HG03175 (cell line): ENCODE measurements at regions not wholly inside any gene's neighbourhood (a gene's known extent, or its start where the extent isn't known, plus 50 kb on each side); places are given as distances from the start of the nearest gene placed in this dataset.

Experiments used
- ATAC-seq: cut with Tn5 transposase; IDR thresholded peaks from one replicate; pipeline ENCODE4 v1.9.1; 2021; ENCODE audit warnings: mild to moderate bottlenecking, moderate library complexity; ENCODE audit not compliant: unreplicated experiment

DNA sequence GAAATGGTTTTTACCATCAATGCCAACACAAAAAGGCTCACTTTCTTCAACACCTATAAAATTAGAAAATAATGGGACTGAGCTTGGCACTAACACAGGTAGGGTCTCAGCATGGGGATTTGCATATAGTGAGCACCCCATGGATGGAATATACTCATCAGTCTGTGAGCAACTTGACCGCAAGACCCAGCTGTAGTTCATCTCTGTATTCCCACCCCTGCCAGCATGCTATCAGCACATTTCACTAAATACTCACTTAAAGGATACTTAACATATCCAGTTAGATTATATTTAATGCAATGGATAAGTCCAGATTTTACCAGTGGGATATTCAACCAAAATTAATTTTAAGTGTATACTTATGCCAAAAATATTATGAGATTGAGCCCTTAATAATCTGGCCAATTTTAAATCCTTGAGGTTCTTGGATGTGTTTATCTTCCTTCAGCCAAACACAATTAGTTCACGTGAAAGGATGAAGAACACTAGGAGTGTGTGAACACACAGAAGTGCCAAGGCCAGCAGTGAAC lies 66.7 kb downstream of the C16orf95 start:
- ATAC-seq = no peak

DNA sequence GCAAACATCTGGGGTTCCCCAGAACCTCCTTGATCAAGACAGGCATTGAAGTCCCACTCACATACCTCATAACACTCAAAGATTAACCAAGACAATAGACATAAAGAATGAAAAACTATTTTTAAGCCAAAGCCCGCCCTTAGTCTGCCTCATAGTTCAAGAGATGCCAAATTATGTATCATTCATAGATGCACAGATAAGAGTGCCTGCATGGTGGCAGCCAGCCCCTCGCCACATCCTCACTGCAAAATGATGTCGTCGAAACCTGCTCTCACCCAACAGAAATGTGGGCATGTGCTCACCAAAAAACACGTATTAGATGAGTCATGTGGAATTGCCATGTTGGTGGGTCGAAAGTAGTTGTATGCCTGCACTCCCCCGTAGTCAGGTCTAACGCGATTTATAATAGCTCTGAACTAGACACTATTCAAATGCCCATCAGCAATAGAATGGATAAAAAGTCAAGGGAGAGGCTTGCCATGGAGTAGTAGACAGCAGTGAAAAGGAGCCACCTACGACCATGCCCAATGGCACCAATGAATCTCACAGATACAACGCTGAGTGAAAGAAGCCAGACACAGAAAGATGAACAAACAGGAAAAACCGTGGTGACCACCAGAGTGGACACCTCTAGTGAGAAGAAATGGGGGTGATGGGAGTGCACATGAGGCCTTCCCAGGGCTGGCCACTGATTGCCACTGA lies 64.8 kb downstream of the C16orf95 start:
- no peak for ATAC-seq
